ENCODE measurements at regions not wholly inside any gene's neighbourhood (a gene's known extent, or its start where the extent isn't known, plus 50 kb on each side); places are given as distances from the start of the nearest gene placed in this dataset.

DNA sequence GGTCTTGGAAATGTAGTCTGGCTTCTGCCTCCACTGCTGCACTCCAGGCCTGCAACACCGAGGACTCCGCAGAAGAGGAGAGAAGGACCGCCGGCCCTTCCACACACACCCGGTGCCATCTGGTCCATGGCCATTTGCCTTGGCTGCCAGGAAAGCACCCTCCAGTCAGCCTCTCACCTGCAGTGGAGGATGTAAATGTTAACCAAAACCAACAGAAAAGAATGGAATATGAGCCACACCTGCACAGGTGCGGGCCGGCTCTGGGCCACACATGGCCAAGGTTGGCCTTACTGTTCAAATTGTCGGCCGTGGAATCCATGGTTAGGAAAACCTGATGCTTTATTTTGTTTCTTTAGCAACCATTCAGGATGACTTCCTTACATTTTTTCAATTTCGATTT lies 178.3 kb upstream of the C2CD4B start:
- no peak for DNase-seq (ENCODE audit: low read depth)
- H3K4me3 ChIP-seq (ENCODE audit: control insufficient read depth, low read depth, low read length), result no peak overlapping the region
- TF ChIP-seq CTCF (IDR thresholded peaks at IDR 0.05; ENCODE audit: control insufficient read depth, insufficient read depth, low read depth, low read length, missing control alignments), result no peak

DNA sequence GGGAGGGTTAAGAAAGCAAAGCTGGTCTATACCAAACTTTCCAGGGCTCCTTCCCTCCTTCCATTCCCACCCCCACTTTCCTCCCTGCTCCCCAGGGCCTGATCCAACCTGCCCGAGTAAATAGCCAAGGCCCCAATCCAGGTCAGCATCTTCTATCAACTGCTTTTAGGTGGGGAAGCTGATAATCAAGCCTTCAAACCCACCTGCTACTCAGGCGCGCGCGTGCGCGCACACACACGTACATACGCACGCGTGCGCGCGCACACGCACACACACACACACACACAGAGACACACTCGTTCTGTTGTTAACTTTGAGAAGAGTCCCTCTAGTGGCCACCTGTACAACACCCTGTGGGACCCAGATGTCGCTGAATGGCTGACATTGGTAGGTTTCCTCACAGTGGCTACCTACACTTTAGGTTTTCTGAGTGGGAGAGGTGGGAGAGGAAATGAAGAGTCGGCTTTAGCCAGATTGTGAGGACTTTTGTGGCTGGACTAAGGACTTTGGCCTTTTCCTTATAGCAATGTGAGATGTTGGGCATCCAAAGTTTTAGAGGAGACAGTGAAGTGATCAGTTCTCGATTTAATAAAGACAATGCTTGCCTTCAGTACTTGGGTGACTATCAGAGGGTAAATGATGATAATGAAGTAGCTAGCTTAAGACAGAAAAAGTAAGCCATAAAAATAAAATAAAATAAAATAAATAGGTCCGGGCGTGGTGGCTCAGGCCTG lies 179.9 kb upstream of the C2CD4B start:
- H3K4me3 ChIP-seq (ENCODE audit: control insufficient read depth, low read depth, low read length), result no peak overlapping the region

DNA sequence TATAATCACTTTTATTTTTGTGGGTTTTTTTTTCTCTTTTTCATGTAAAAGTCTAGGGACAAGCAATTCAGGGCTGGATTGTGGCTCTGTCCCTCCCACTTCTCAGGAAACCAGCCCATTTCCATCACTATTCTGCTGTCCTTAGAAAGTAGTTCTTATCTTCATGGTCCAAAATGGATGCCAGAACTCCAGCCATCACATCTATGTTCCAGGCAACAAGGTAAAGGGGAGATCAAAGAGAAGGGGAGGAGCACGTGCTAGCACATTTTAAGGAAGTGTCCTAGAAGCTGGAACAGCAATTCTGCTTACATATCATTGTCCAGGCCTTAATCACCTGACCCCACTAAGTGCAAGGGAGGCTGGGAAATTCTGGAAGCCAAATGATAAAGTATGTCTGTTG lies 181.1 kb upstream of the C2CD4B start:
- no peak for TF ChIP-seq CTCF (IDR thresholded peaks at IDR 0.05; ENCODE audit: control insufficient read depth, insufficient read depth, low read depth, low read length, missing control alignments)
- H3K4me3 ChIP-seq (ENCODE audit: control insufficient read depth, low read depth, low read length), result no peak overlapping the region
- no peak for DNase-seq (ENCODE audit: low read depth)

More for the DNA sequence above, 179.9 kb upstream of the C2CD4B start:
- TF ChIP-seq CTCF (IDR thresholded peaks at IDR 0.05; ENCODE audit: control insufficient read depth, insufficient read depth, low read depth, low read length, missing control alignments), result peak; percentile 56
- DNase-seq (ENCODE audit: low read depth), result no peak

GRCh38 chr15:62348118-62348517 lies 183.0 kb upstream of the C2CD4B start:
- no peak for DNase-seq (ENCODE audit: low read depth)
- H3K4me3 ChIP-seq (ENCODE audit: control insufficient read depth, low read depth, low read length), result no peak overlapping the region
- no peak for TF ChIP-seq CTCF (IDR thresholded peaks at IDR 0.05; ENCODE audit: control insufficient read depth, insufficient read depth, low read depth, low read length, missing control alignments)

DNA sequence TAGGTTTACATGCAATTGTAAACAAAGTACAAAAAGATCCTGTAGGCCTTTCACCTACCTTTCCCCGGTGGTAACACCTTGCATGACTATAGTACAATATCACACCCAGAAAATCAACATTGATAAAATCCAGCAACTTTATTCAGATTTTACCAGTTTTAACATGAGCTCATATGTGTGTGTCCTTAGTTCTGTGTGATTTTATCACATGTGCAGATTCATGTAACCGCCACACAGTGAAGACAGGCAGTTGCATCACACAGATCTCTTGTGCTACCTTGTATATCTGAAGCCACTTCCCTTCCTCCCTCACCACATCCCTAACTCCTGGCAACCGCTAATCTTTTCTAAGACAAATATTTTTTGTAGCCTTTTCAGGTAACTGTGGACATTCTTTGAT lies 183.5 kb upstream of the C2CD4B start:
- TF ChIP-seq CTCF (IDR thresholded peaks at IDR 0.05; ENCODE audit: control insufficient read depth, insufficient read depth, low read depth, low read length, missing control alignments), result no peak
- DNase-seq (ENCODE audit: low read depth), result no peak
- no peak overlapping the region for H3K4me3 ChIP-seq (ENCODE audit: control insufficient read depth, low read depth, low read length)

GRCh38 chr15:62352817-62353216 lies 187.7 kb upstream of the C2CD4B start:
- no peak overlapping the region for H3K4me3 ChIP-seq (ENCODE audit: control insufficient read depth, low read depth, low read length)
- TF ChIP-seq CTCF (IDR thresholded peaks at IDR 0.05; ENCODE audit: control insufficient read depth, insufficient read depth, low read depth, low read length, missing control alignments), result no peak
- DNase-seq (ENCODE audit: low read depth), result no peak

Data from AG09309 (cell line).